Jurkat, Clone E6-1 (cell line): ENCODE measurements at regions not wholly inside any gene's neighbourhood (a gene's known extent, or its start where the extent isn't known, plus 50 kb on each side); places are given as distances from the start of the nearest gene placed in this dataset.

ENCODE experiments used
- DNase-seq: peaks from one replicate; pipeline ENCODE4 v3.0.0-alpha.2; 2011; ENCODE audit warnings: low read depth, low spot score
- H3K4me3 ChIP-seq: 2 replicates; pipeline ENCODE4 v1.5.1; 2011; ENCODE audit warnings: mild to moderate bottlenecking, low read length, control low read depth, moderate library complexity

- no peak overlapping the region for H3K4me3 ChIP-seq
- no peak for DNase-seq
Measured at GRCh38 chr9:88653911-88654310, 118.9 kb downstream of the NXNL2 start.

DNA sequence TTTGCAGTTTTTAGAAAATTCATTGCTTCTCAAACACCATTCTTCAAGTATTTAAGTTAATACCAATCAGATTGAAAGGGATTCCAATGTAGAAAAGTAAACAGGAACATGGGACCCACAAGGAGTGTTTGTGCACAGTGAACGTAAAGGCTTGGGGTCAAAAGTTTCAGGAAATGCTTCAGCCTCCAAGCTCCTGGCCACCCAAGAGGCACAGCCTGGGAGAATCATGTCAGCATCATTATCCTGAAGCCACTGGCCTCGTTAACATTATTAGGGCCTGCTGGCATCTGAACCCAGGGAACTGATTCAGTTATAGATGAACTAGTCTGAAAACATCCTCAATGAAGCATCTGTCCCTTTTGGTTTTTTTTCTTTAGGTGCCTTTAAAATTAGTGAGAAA lies 122.9 kb downstream of the NXNL2 start:
- DNase-seq = no peak
- no peak overlapping the region for H3K4me3 ChIP-seq

DNA sequence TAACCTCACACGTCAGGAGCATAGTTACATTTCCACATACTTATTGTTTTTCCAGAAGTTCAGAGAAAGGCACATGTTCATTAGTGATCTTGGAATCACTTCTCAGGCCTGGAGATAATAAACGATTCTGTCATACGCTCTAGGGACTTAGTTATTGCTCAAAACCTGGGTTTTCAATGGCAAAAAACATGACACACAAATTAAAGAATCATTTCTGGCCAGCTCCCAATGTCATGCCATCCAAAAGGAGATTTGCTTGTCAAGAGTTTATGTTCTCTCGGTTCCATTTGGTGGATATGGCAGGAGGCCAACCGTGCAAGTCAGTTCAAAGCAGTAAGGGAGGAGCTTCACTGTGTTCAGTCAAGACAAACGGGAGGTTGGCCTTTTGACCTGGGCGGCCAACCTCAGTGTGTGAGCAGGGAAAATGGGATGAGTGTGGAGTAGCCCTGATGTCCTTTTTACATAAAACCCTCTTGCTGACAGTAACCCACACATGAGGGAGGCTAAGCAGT lies 123.4 kb downstream of the NXNL2 start:
- no peak for DNase-seq

GRCh38 chr9:88659126-88659525 lies 124.1 kb downstream of the NXNL2 start:
- DNase-seq = no peak
- no peak overlapping the region for H3K4me3 ChIP-seq

More for the DNA sequence above, 123.4 kb downstream of the NXNL2 start:
- no peak overlapping the region for H3K4me3 ChIP-seq

DNA sequence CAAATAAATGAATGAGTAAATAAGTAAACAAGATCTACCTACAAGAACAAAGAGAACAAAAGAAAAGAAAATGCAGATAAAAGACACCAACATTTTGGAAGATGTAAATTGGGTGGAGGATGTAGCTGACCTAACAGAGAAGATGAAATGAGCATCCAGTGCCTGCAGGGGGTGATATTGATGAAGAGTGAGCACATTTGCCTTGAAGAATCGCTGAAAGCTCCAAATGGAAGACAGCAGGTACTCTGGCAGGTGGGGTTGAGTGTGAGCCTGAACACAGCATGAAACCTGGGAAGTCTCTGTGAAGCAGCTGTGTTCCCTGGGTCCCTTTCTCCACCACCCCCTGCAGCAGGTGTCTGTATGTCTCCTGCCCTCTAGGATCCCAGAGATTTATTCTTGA lies 125.6 kb downstream of the NXNL2 start:
- no peak overlapping the region for H3K4me3 ChIP-seq
- peak; percentile 48 for DNase-seq

DNA sequence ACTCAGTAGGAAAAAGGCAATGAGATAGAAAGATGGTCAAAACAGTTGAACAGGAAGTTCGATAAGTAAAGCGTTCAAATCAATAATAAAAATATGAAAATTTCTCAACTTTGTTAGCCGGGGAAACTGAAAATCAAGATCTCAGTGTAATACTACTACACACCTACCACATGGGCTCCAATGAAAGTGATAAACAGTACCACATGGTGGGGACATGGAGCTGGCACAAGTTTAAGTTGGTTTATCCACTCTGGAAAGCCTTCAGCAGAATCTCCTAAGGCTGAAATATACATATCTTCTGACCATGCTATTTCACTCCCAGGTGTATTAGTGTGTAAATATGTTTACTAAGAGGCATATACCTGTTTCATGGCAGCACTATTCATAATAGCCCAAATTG lies 126.8 kb downstream of the NXNL2 start:
- no peak for DNase-seq
- H3K4me3 ChIP-seq = no peak overlapping the region

DNA sequence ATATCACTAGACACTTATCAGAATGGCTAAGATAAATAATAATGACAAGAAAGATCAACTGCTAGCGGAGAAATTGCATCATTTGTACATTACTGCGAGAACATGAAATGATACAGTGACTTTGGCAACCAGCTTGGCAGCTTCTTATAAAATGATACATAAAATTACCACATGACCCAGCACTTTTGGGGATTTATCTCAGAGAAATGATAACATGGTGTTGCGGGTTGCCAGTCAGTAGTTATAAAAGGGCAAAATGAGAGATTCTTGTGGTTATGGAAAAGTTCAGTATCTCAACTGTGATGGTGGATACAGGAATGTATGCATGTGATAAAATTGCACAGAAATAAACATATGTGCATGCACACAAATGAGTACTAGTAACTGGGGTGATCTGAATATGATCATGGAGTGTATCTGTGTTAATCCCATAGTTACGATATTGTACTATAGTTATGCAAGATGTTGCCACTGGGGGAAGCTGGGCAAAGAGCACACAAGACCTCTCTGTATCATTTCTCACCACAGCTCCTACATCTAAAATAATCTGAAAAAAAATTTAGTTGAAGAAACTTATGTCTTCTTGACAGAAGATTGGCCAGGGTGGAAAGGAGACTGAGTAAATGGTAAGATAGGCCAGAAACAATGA lies 128.9 kb downstream of the NXNL2 start:
- H3K4me3 ChIP-seq = no peak overlapping the region
- no peak for DNase-seq

DNA sequence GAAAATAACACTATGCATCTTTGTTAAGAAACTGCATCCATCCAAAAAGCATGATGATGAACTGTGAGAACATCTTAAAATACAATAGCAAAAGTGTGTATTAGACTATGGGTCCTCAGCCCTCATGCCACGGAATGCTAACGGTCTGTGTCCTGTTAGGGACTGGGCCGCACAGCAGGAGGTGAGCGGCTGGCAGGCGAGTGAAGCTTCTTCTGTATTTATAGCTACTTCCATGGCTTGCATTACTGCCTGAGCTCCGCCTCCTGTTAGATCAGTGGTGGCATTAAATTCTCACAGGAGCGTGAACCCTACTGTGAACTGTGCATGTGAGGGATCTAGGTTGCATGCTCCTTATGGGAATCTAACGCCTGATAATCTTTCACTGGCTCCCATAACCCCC lies 129.8 kb downstream of the NXNL2 start:
- no peak for DNase-seq
- H3K4me3 ChIP-seq = no peak overlapping the region

GRCh38 chr9:88672874-88673689 lies 138.1 kb downstream of the NXNL2 start:
- DNase-seq = no peak

DNA sequence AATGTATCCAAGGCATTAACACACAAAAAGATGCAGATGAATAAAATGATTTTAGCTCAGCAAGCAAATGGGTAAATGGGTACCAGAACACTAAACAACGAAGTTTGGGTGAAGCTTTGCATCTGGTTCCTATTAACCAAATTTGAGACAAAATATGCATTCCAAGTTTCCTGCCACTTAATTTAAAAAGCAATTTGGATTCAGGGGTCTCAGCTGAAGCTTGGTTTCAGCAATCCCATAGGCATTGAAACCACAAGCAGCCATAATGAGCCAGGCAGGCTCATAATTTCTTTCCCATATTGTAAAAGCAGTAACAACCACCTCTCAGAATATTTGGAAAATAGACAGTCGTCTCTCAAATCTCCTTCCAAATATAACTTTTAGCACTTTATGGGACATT lies 138.9 kb downstream of the NXNL2 start:
- DNase-seq = no peak
- H3K4me3 ChIP-seq = no peak overlapping the region

More at GRCh38 chr9:88672874-88673689, 138.1 kb downstream of the NXNL2 start:
- H3K4me3 ChIP-seq = no peak overlapping the region

- no peak overlapping the region for H3K4me3 ChIP-seq
- DNase-seq = no peak
Measured at GRCh38 chr9:88676644-88677043, 141.7 kb downstream of the NXNL2 start.

- H3K4me3 ChIP-seq = no peak overlapping the region
- DNase-seq = no peak
Measured at GRCh38 chr9:88678008-88678407, 143.0 kb downstream of the NXNL2 start.

DNA sequence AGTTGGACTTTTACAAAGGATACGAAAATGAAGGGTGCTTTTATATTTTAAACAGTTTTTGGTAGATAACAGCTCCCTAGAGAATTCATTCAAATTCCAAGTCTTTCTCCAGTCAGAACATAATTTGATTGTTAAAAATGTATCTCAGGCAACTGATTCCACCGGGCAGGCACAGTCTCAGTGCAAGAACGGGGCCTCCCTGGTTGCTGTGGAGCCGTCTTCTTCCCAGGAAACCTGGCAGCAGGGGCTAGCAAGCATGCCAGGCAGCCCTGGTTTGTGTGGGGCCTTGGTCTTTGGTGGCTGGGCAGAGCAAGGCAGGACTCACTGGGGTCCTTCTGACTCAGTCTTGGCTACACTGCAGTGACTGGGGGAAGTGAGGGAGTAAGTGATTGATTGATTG lies 143.5 kb downstream of the NXNL2 start:
- no peak overlapping the region for H3K4me3 ChIP-seq
- DNase-seq = no peak

DNA sequence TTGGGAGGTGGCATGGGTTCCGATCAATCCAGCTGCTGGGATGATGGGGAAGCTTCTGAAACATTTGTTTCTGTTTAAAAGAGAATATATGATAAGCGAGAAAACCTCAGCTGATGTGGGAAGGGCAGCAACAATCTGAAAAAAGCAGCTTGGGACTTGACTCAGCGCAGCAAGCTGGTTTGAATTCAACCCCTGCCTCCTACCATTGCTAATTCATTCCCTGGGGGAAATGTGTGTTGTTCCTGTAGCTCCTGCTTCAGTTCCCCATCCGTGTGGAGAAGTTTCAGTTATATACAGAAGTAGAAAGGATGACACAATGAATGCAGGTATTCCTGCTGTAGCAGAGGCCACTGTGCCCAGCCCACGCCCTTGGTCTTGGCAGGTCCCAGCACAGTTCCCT lies 145.1 kb downstream of the NXNL2 start:
- H3K4me3 ChIP-seq = no peak overlapping the region
- no peak for DNase-seq

GRCh38 chr9:88680505-88681160 lies 145.7 kb downstream of the NXNL2 start:
- no peak overlapping the region for H3K4me3 ChIP-seq
- no peak for DNase-seq

- no peak for DNase-seq
- no peak overlapping the region for H3K4me3 ChIP-seq
Measured at GRCh38 chr9:88681434-88681833, 146.5 kb downstream of the NXNL2 start.

GRCh38 chr9:88682431-88682831 lies 147.5 kb downstream of the NXNL2 start:
- H3K4me3 ChIP-seq = no peak overlapping the region
- DNase-seq = no peak

DNA sequence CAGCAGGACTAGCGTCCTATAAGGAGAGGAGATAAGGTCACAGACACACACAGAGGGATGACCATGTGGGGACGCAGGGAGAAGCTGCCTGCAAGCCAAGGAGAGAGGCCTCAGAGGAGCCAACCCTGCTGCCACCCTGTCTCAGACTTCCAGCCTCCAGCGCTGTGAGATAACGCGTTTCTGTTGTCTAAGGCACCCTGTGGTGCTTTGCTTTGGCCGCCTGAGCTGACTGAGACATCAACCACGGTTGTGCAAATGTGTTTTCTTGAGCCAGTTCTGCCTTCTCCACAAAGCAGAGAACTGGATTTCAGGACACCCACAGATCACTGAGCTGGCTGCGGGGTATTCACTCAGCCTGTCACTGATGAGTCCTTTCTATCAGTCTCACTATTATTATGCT lies 149.1 kb downstream of the NXNL2 start:
- DNase-seq = no peak
- H3K4me3 ChIP-seq = no peak overlapping the region

DNA sequence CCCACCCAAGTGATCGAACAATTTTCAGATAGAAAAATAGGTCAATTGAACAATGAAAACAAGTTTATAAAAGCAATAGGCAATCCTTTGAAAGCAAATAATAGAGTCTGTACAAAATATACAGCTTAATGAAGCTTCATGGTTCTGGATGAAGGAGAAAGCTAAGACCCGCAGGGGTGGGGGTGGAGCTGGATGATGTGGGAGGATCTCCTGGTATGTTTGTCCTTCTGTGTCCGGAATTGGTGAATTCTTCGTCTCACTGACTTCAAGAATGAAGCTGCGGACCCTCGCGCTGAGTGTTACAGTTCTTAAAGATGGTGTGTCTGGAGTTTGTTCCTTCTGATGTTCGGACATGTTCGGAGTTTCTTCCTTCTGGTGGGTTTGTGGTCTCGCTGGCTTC lies 149.9 kb downstream of the NXNL2 start:
- H3K4me3 ChIP-seq = no peak overlapping the region
- no peak for DNase-seq

DNA sequence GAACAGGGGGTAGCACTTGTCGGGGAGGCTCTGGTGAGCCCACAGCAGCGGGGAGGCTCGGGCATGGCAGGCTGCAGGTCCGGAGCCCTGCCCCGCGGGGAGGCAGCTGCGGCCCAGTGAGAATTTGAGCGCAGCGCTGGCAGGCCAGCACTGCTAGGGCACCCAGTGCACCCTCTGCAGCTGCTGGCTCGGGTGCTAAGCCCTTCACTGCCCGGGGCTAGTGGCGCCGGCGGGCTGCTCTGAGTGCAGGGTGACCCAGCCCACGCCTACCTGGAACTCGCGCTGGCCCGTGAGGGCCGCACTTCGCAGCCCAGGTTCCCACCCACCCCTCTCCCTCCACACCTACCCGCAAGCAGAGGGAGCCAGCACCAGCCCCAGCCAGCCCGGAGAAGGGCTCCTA lies 151.0 kb downstream of the NXNL2 start:
- DNase-seq = no peak
- no peak overlapping the region for H3K4me3 ChIP-seq
